ENCODE measurements at regions not wholly inside any gene's neighbourhood (a gene's known extent, or its start where the extent isn't known, plus 50 kb on each side); places are given as distances from the start of the nearest gene placed in this dataset.

DNA sequence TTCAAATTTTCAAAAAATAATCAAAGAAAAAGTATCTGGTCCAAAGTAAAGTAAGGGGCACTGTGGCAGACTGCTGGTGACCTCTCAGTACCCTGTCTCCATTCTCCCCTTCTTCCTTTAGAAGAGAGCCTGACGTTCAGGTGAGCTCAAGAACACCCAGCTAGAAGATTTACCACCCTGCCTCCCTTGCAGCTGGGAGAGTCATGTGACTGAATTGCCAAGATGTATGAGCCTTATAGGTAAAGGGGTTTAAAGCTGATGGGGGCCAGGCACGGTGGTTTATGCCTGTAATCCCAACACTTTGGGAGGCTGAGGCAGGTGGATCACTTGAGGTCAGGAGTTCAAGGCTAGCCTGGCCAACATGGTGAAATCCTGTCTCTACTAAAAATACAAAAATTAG, 86.3 kb upstream of the NANOS1 start:
- Histone ChIP-seq H3K27ac (ENCODE audit: low read depth in 1 of 2, low read length in 2 of 2) (no peak overlapping the region), H3K4me1 (ENCODE audit: control insufficient read depth in 4 of 4, insufficient read depth in 4 of 4, low read length in 3 of 4) (no peaks in the 10 kb centered on the region), H3K9me3 (ENCODE audit: control insufficient read depth in 4 of 4, low read length in 3 of 4) (no peaks in the 10 kb centered on the region), H3K9ac (ENCODE audit: low read depth in 1 of 2, low read length in 2 of 2) (no peak overlapping the region), H3K36me3 (ENCODE audit: control insufficient read depth in 4 of 4, insufficient read depth in 3 of 4, low read depth in 1 of 4, low read length in 3 of 4) (no peaks in the 10 kb centered on the region), H3K4me3 (ENCODE audit: low read depth in 1 of 3, low read length in 3 of 3) (no peak overlapping the region), H3K27me3 (ENCODE audit: control insufficient read depth in 4 of 4, insufficient read depth in 4 of 4, low read length in 3 of 4) (peaks cover 0 to 2% (median 0%) of the 10 kb centered on the region in 4 donors)
- DNase-seq (ENCODE audit: low spot score): no peak
- no peak for TF ChIP-seq YY1 (IDR thresholded peaks at IDR 0.05)
- no peak for TF ChIP-seq JUND (IDR thresholded peaks at IDR 0.05)
- no peak for TF ChIP-seq RXRA (IDR thresholded peaks at IDR 0.05)
- no peak for TF ChIP-seq EGR1 (IDR thresholded peaks at IDR 0.05; ENCODE audit: low read depth in 2 of 2)
- TF ChIP-seq, protein P1, sequence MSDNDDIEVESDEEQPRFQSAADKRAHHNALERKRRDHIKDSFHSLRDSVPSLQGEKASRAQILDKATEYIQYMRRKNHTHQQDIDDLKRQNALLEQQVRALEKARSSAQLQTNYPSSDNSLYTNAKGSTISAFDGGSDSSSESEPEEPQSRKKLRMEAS (IDR thresholded peaks at IDR 0.05): no peak
- TF ChIP-seq NR2F2 (IDR thresholded peaks at IDR 0.05): no peak
- no peak for TF ChIP-seq GABPA (IDR thresholded peaks at IDR 0.05 in 1 of 2, conservative IDR thresholded peaks at IDR 0.05 in 1 of 2)
- no peak for TF ChIP-seq FOXA1 (IDR thresholded peaks at IDR 0.05)
- TF ChIP-seq HNF4G (IDR thresholded peaks at IDR 0.05): no peak
- TF ChIP-seq, protein P2, sequence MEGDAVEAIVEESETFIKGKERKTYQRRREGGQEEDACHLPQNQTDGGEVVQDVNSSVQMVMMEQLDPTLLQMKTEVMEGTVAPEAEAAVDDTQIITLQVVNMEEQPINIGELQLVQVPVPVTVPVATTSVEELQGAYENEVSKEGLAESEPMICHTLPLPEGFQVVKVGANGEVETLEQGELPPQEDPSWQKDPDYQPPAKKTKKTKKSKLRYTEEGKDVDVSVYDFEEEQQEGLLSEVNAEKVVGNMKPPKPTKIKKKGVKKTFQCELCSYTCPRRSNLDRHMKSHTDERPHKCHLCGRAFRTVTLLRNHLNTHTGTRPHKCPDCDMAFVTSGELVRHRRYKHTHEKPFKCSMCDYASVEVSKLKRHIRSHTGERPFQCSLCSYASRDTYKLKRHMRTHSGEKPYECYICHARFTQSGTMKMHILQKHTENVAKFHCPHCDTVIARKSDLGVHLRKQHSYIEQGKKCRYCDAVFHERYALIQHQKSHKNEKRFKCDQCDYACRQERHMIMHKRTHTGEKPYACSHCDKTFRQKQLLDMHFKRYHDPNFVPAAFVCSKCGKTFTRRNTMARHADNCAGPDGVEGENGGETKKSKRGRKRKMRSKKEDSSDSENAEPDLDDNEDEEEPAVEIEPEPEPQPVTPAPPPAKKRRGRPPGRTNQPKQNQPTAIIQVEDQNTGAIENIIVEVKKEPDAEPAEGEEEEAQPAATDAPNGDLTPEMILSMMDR (IDR thresholded peaks at IDR 0.05; ENCODE audit: low read depth, low read length, missing input control): no peak
- TF ChIP-seq RAD21 (IDR thresholded peaks at IDR 0.05): no peak
- no peak for TF ChIP-seq ATF3 (IDR thresholded peaks at IDR 0.05)
- TF ChIP-seq TAF1 (conservative IDR thresholded peaks at IDR 0.05): no peak
- TF ChIP-seq HNF4A (conservative IDR thresholded peaks at IDR 0.05): no peak
- no peak for TF ChIP-seq REST (IDR thresholded peaks at IDR 0.05)
- WGBS: 69% methylated on average over 2 of the region's 2 CpGs

GRCh38 chr10:118944959-118945633, 84.4 kb upstream of the NANOS1 start:
- DNase-seq (ENCODE audit: low spot score): no peak
- Histone ChIP-seq H3K4me1 (ENCODE audit: control insufficient read depth in 4 of 4, insufficient read depth in 4 of 4, low read length in 3 of 4) (no peaks in the 10 kb centered on the region), H3K27ac (ENCODE audit: low read depth in 1 of 2, low read length in 2 of 2) (no peak overlapping the region), H3K36me3 (ENCODE audit: control insufficient read depth in 4 of 4, insufficient read depth in 3 of 4, low read depth in 1 of 4, low read length in 3 of 4) (no peaks in the 10 kb centered on the region), H3K27me3 (ENCODE audit: control insufficient read depth in 4 of 4, insufficient read depth in 4 of 4, low read length in 3 of 4) (peaks cover 0 to 2% (median 0%) of the 10 kb centered on the region in 4 donors), H3K4me3 (ENCODE audit: low read depth in 1 of 3, low read length in 3 of 3) (no peak overlapping the region), H3K9ac (ENCODE audit: low read depth in 1 of 2, low read length in 2 of 2) (no peak overlapping the region), H3K9me3 (ENCODE audit: control insufficient read depth in 4 of 4, low read length in 3 of 4) (no peaks in the 10 kb centered on the region)
- WGBS: 84% methylated on average over 8 of the region's 8 CpGs
- TF ChIP-seq GABPA (IDR thresholded peaks at IDR 0.05 in 1 of 2, conservative IDR thresholded peaks at IDR 0.05 in 1 of 2): no peak
